ENCODE measurements at regions not wholly inside any gene's neighbourhood (a gene's known extent, or its start where the extent isn't known, plus 50 kb on each side); places are given as distances from the start of the nearest gene placed in this dataset.

- TF ChIP-seq CTCF (IDR thresholded peaks at IDR 0.05; ENCODE audit: control insufficient read depth, extremely low read depth, insufficient read depth) = no peak
- no peak overlapping the region for H3K4me3 ChIP-seq (ENCODE audit: low read depth, low read length)
- DNase-seq (ENCODE audit: low read depth) = no peak
Observed at GRCh38 chr4:180726611-180727010, 1516.6 kb upstream of the TENM3 start.

DNA sequence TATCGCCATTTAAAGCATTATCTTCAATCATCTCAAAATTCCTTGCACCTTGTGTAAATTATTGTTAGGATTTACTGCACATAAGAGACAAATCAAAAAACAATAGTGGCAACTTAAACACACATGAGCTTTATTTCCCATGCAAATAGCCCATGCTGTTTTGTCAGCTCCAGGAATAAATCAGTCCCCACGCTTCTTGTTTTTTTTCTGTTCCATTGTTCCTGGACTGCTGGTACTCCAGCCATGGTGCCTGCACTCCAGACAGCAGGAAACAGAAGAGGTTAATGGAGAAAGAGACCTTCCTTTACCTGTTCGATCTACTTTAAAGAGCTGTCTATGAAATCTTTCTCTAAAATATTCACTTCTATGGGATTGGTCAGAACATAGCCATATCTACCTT is 1515.7 kb upstream of the TENM3 start:
- DNase-seq (ENCODE audit: low read depth) = no peak

GRCh38 chr4:180734753-180735432 is 1508.3 kb upstream of the TENM3 start:
- H3K4me3 ChIP-seq (ENCODE audit: low read depth, low read length) = no peak overlapping the region
- DNase-seq (ENCODE audit: low read depth) = no peak
- no peak for TF ChIP-seq CTCF (IDR thresholded peaks at IDR 0.05; ENCODE audit: control insufficient read depth, extremely low read depth, insufficient read depth)

More for the DNA sequence above, 1515.7 kb upstream of the TENM3 start:
- no peak overlapping the region for H3K4me3 ChIP-seq (ENCODE audit: low read depth, low read length)
- no peak for TF ChIP-seq CTCF (IDR thresholded peaks at IDR 0.05; ENCODE audit: control insufficient read depth, extremely low read depth, insufficient read depth)

GRCh38 chr4:180741703-180742102 is 1501.5 kb upstream of the TENM3 start:
- H3K4me3 ChIP-seq (ENCODE audit: low read depth, low read length) = no peak overlapping the region
- DNase-seq (ENCODE audit: low read depth) = no peak
- no peak for TF ChIP-seq CTCF (IDR thresholded peaks at IDR 0.05; ENCODE audit: control insufficient read depth, extremely low read depth, insufficient read depth)

- no peak overlapping the region for H3K4me3 ChIP-seq (ENCODE audit: low read depth, low read length)
- DNase-seq (ENCODE audit: low read depth) = no peak
- no peak for TF ChIP-seq CTCF (IDR thresholded peaks at IDR 0.05; ENCODE audit: control insufficient read depth, extremely low read depth, insufficient read depth)
Observed at GRCh38 chr4:180745019-180745418, 1498.2 kb upstream of the TENM3 start.

DNA sequence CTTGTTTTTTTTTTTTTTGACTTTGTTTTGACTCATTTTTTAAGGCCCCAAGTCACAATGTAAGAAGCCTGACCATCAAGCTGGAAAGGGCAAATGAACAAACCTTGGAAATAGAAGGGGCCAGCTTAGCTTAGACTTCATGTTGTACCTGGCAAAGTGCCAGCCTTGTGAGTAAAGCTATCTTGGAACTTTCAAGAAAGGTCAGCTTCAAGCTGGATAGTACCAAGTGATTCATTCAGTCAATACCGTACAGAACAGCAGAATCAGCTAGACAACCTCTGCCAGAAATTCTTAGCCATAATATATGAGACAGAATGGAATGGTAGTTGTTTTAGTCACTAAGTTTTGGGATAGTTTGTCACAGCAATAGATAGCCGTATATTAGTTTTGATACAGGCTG is 1492.2 kb upstream of the TENM3 start:
- no peak for TF ChIP-seq CTCF (IDR thresholded peaks at IDR 0.05; ENCODE audit: control insufficient read depth, extremely low read depth, insufficient read depth)
- H3K4me3 ChIP-seq (ENCODE audit: low read depth, low read length) = no peak overlapping the region

GRCh38 chr4:180757927-180758326 is 1485.3 kb upstream of the TENM3 start:
- no peak for DNase-seq (ENCODE audit: low read depth)
- no peak overlapping the region for H3K4me3 ChIP-seq (ENCODE audit: low read depth, low read length)
- TF ChIP-seq CTCF (IDR thresholded peaks at IDR 0.05; ENCODE audit: control insufficient read depth, extremely low read depth, insufficient read depth) = no peak

More for the DNA sequence above, 1492.2 kb upstream of the TENM3 start:
- no peak for DNase-seq (ENCODE audit: low read depth)

Measured in LNCaP clone FGC (cell line).